GM12873 (cell line): ENCODE measurements at regions not wholly inside any gene's neighbourhood (a gene's known extent, or its start where the extent isn't known, plus 50 kb on each side); places are given as distances from the start of the nearest gene placed in this dataset.

ENCODE experiments used
- TF ChIP-seq, protein P1 (sequence below): IDR thresholded peaks from 2 replicates; pipeline ENCODE4 v1.5.1; 2012; ENCODE audit warnings: low read depth, mild to moderate bottlenecking, moderate library complexity, low read length, control low read depth; ENCODE audit not compliant: insufficient read depth; ENCODE audit errors: missing control alignments

- TF ChIP-seq, protein P1, sequence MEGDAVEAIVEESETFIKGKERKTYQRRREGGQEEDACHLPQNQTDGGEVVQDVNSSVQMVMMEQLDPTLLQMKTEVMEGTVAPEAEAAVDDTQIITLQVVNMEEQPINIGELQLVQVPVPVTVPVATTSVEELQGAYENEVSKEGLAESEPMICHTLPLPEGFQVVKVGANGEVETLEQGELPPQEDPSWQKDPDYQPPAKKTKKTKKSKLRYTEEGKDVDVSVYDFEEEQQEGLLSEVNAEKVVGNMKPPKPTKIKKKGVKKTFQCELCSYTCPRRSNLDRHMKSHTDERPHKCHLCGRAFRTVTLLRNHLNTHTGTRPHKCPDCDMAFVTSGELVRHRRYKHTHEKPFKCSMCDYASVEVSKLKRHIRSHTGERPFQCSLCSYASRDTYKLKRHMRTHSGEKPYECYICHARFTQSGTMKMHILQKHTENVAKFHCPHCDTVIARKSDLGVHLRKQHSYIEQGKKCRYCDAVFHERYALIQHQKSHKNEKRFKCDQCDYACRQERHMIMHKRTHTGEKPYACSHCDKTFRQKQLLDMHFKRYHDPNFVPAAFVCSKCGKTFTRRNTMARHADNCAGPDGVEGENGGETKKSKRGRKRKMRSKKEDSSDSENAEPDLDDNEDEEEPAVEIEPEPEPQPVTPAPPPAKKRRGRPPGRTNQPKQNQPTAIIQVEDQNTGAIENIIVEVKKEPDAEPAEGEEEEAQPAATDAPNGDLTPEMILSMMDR = no peak
Measured at GRCh38 chr13:26910754-26911465, 150.3 kb upstream of the GPR12 start.

- TF ChIP-seq, protein P1 = no peak
Measured at GRCh38 chr13:26909477-26909876, 148.9 kb upstream of the GPR12 start.

DNA sequence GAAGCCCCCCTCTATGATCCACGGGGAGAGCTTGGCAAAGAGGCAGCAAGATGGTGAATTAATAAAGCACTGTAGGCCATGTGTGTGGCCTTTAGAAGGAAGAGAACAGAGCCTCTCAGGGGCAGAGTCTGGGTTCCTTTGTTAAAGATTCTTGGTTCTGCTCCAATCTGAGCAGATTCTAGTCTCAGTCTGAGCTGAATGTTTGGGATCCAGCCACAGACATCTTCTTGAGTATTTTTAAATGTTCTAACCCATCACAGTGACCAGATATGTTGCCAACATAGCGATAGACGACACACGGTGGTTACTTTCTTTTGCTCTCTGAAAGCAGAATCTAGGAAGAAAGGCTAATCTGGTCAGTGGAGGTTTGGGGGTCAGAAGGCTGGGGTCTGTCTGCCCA is 147.5 kb upstream of the GPR12 start:
- TF ChIP-seq, protein P1 = no peak

- TF ChIP-seq, protein P1 = no peak
Measured at GRCh38 chr13:26899202-26899601, 138.6 kb upstream of the GPR12 start.

- TF ChIP-seq, protein P1 = no peak
Measured at GRCh38 chr13:26897706-26898550, 137.3 kb upstream of the GPR12 start.

DNA sequence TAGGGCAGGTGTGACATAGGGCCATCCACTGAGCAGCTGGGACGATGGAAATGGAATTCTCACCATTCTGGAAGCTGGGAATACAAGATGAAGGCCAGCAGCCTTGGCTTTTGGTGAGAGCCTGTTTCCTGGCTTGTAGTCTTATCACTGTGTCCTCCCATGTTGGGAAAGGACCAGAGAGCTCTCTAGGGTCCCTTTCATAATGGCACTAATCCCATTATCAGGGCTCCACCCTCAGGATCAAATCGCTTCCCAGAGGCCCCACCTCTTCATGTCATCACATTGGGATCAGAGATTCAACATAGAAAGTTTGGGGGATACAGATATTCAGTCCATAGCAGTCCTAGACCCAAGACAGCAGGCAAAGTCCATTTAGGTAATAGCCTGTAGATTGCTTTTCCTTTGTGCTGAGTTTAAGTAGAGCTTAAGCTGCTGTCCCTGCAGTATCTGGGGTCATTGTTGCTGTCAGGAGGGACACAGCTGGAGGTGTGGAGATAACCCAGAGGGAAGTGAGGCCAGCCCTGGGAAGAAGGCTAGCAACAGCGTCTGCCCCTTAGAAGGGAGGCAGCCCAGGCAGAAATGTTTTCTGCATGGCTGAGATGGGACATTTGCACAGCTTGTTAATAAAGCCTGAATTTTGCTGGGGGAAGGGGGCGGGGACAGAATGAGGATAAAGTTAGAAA is 136.5 kb upstream of the GPR12 start:
- TF ChIP-seq, protein P1 = no peak
